ENCODE measurements at regions not wholly inside any gene's neighbourhood (a gene's known extent, or its start where the extent isn't known, plus 50 kb on each side); places are given as distances from the start of the nearest gene placed in this dataset.

DNA sequence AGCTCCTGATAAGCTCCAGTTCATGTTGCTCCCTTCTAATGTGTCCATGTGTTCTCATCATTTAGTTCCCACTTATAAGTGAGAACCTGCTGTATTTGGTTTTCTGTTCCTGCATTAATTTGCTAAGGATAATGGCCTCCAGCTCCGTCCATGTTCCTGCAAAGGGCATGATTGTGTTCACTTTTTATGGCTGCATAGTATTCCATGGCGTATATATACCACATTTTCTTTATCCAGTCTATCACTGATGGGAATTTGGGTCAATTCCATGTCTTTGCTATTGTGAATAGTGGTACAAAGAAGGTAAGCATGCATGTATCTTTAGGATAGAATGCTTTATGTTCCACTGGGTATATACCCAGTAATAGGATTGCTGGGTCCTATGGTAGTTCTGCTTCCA is 197.2 kb upstream of the ITM2A start:
- DNase-seq (ENCODE audit: low read depth, low spot score) (no peak), FAIRE-seq (peak; percentile 26)
- BruUV-seq (replicated peaks): no TSS peak
- H2AFZ ChIP-seq (ENCODE audit: low read depth, low read length): no peak overlapping the region
- no peaks in the 10 kb centered on the region for H4K20me1 ChIP-seq (replicated peaks; ENCODE audit: control insufficient read depth, extremely low read depth, insufficient read depth, low read length)
- H3K79me2 ChIP-seq (ENCODE audit: control insufficient read depth, insufficient read depth, low read length): no peaks in the 10 kb centered on the region
- H3K36me3 ChIP-seq (ENCODE audit: control insufficient read depth in 2 of 2, extremely low read depth in 1 of 2, insufficient read depth in 2 of 2, low read length in 2 of 2): no peaks in the 10 kb centered on the region
- H3K9me1 ChIP-seq (replicated peaks; ENCODE audit: control insufficient read depth, extremely low read depth, insufficient read depth, low read length): no peaks in the 10 kb centered on the region
- intact Hi-C loops (cut with micrococcal nuclease): no loop called here
- H3K4me2 ChIP-seq (ENCODE audit: insufficient read depth, low read length): no peak overlapping the region
- H3K27ac ChIP-seq (ENCODE audit: insufficient read depth, low read depth, low read length): no peak overlapping the region
- POLR2A ChIA-PET: no interaction called here
- no peaks in the 10 kb centered on the region for H3K4me1 ChIP-seq (ENCODE audit: control insufficient read depth, extremely low read depth, insufficient read depth, low read length)
- H3K9ac ChIP-seq (replicated peaks; ENCODE audit: extremely low read depth, insufficient read depth, low read length): no peak overlapping the region
- TF ChIP-seq FOS (IDR thresholded peaks at IDR 0.05; ENCODE audit: borderline replicate concordance, insufficient read depth, low read length) (no peak), MYC (IDR thresholded peaks at IDR 0.05; ENCODE audit: low read depth, low read length) (no peak), JUN (IDR thresholded peaks at IDR 0.05; ENCODE audit: borderline replicate concordance, insufficient read depth, insufficient read length, low read depth) (no peak), POLR2AphosphoS5 (IDR thresholded peaks at IDR 0.05; ENCODE audit: insufficient read depth, low read depth, low read length) (no peak), GATA2 (IDR thresholded peaks at IDR 0.05; ENCODE audit: insufficient read depth, insufficient read length, low read depth, low read length) (no peak), EZH2 (IDR thresholded peaks at IDR 0.05; ENCODE audit: borderline replicate concordance, low read depth, low read length, severe bottlenecking) (no peak), POLR2A (IDR thresholded peaks at IDR 0.05; ENCODE audit: low read depth, low read length) (no peak)
- TF ChIP-seq, protein P1, sequence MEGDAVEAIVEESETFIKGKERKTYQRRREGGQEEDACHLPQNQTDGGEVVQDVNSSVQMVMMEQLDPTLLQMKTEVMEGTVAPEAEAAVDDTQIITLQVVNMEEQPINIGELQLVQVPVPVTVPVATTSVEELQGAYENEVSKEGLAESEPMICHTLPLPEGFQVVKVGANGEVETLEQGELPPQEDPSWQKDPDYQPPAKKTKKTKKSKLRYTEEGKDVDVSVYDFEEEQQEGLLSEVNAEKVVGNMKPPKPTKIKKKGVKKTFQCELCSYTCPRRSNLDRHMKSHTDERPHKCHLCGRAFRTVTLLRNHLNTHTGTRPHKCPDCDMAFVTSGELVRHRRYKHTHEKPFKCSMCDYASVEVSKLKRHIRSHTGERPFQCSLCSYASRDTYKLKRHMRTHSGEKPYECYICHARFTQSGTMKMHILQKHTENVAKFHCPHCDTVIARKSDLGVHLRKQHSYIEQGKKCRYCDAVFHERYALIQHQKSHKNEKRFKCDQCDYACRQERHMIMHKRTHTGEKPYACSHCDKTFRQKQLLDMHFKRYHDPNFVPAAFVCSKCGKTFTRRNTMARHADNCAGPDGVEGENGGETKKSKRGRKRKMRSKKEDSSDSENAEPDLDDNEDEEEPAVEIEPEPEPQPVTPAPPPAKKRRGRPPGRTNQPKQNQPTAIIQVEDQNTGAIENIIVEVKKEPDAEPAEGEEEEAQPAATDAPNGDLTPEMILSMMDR (IDR thresholded peaks at IDR 0.05; ENCODE audit: extremely low read depth in 1 of 2, insufficient read depth in 1 of 2, low read depth in 1 of 2, low read length in 2 of 2): no peak
- TF ChIP-seq, protein P2, sequence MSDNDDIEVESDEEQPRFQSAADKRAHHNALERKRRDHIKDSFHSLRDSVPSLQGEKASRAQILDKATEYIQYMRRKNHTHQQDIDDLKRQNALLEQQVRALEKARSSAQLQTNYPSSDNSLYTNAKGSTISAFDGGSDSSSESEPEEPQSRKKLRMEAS (IDR thresholded peaks at IDR 0.05; ENCODE audit: insufficient read depth, insufficient read length): no peak
- dilution Hi-C loops (cut with MboI; ENCODE audit: extremely low pct_ligation_motif_present, low sequenced_read_pairs): no loop called here
- H3K27me3 ChIP-seq (ENCODE audit: control insufficient read depth in 2 of 2, insufficient read depth in 2 of 2, low read length in 2 of 2): no peaks in the 10 kb centered on the region
- H3K9me3 ChIP-seq (replicated peaks; ENCODE audit: control insufficient read depth, insufficient read depth, low read length): no peaks in the 10 kb centered on the region
- H3K4me3 ChIP-seq (replicated peaks in 1 of 3; ENCODE audit: insufficient read depth in 1 of 3, low read depth in 1 of 3, low read length in 3 of 3): no peak overlapping the region
- CTCF ChIA-PET: no interaction called here
